ENCODE measurements at regions not wholly inside any gene's neighbourhood (a gene's known extent, or its start where the extent isn't known, plus 50 kb on each side); places are given as distances from the start of the nearest gene placed in this dataset.

DNA sequence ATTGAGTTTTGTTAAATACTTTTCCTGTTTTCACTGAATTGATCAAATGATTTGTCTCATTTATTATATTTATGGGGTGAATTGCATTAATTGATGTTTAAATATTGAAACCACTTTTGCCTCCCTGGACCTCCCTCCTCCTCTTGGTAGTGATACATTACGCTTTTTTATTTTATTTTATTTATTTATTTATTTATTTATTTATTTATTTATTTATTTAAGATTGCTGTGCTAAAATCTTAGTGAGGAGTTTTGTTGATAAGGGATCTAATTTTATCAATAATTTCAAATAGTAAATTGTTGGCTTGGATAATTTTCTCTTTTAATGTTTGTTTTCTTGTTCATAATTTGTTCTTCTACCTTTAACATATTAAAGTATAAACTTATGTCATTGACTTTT lies 1281.0 kb upstream of the NXPH2 start:
- DNase-seq (ENCODE audit: low read depth): no peak

DNA sequence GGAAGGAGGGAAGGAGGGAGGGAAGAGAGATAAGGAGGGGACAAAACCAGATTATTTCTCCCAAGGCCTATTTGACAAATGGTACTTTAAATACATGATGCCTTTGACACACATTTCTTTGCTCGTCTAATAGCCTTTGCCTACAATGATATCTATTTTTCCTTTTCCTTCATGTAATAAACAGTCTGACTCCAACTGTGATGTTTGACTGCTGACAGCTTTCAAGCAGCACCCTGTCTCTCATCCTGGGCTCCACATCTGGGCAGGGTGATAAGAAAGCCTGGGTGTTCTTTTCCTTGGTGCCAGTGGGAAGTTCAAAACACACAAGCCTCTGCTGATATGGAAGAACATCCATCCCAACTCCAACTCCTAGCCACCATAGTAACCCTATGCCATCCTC lies 1277.7 kb upstream of the NXPH2 start:
- DNase-seq (ENCODE audit: low read depth): no peak

DNA sequence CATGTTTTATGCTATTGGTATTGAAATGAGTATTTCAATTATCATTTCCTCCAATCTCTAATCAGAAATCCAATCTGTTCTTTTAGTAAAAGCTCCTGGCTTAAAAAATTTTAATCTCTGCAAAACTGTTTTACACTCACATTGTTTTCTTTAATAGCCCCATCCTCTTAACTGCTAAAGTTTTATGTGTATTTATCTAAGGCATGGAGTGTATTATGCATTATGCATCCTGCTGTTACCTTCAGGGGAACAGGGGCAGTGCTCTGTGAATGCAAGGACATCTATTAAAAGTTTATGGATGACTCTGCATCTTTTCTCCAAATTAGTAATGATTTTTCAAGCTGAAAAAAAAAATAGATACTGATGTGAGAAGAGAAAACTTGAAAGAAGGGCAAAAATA lies 1261.6 kb upstream of the NXPH2 start:
- DNase-seq (ENCODE audit: low read depth): no peak

DNA sequence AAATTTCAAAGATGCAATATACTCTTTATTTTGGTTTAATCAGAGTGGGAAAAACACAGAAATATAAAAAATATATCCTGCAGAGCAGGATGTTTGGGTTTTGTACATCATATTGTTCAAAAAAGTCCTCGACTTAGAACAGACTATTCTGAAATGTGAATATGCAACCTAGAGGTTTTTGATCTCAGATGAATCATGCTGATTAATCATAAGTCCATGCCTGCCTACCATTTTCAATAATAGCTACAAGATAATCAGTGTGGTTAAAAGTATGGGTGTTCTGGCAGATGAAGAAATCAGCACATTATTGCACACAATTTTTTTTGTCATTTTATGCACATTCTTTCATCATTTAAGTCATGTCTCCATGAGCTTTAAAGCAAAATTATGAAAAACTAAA lies 1261.0 kb upstream of the NXPH2 start:
- no peak for DNase-seq (ENCODE audit: low read depth)

DNA sequence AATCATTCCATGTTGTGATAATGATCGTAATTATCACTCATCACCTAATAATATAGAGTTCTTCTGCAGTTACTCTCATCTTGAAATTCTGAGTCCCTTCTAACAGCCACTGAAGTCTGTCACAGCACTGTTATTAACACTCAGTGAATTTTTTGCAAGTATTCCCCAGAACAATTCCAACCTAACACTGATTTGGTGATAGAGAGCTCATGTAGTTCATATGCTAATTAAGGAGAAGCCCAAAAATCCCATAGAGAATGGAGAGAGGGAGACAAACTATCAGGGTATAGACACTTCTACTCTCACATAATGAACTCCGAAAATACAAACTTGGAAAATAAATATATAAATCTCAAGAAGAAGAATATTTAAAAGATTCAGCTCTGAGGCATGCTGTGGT lies 1253.4 kb upstream of the NXPH2 start:
- DNase-seq (ENCODE audit: low read depth): no peak

DNA sequence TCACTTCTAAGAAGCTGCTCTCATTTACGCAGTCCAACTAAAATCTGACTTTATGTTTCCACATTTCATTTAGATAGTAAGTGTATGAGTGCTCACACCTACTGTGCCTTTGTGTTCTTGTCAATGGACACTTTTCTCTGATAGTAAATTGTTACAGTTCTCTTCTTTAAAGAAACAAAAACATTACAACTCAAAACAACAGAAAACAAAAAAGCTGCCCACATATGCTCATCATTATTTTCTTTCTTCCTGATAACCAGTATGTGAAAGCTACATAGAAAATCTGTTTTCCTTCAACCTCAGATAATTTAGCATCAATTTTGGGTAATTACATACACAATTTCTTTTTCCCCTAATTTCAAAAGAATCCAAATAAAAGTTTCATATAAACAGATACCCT lies 1247.8 kb upstream of the NXPH2 start:
- DNase-seq (ENCODE audit: low read depth): no peak

DNA sequence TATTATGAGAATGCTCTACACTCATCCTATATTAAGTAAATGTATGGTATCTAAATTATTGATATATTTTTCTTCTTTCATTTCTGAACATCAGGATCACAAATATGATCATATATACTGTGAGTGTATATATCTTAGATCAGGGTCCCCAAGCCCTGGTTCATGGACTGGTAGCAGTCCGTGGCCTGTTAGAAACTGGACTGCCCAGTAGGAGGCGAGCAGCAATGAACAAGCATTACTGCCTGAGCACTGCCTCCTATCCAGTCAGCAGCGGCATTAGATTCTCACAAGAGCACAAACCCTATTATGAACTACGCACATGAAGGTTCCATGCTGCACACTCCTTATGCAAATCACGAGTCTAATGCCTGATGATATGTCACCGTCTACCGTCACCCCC lies 1247.1 kb upstream of the NXPH2 start:
- no peak for DNase-seq (ENCODE audit: low read depth)

DNA sequence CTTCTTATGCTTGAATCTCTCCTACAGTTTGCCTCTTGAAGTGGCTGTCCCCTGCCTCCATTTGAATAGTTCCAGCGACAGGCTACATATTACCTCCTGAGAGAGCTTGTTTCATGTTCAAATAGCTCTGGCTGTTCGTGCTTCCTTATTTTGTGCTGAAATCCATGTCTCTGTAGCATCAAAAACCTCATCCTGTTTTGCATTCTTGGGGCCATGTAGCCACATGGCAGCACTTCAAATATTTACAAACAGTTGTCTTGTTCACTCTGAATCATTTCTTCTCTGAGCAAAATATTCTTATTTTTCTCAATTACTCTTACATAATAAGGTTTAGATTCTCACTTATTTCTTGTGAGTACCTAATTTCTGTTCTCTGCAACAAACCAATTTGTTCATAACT lies 1243.1 kb upstream of the NXPH2 start:
- DNase-seq (ENCODE audit: low read depth): peak; percentile 10

DNA sequence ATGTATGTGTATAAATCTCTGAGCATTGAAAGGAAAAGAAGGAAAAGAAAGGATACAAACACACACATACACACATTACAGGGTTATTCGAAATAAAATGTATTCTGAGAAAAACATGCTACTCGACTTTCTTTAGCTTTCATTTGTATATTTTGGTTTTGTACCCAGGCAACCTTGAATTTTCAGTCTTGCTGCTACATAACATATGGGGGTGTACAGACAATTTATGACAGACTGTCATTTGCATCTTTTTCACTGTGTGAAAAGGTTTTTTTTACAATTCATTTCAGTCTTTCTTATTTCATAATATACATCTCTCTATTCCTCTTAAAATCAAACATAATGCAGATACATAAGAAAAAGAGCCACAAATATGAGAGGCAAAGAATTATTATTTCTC lies 1238.4 kb upstream of the NXPH2 start:
- DNase-seq (ENCODE audit: low read depth): no peak

DNA sequence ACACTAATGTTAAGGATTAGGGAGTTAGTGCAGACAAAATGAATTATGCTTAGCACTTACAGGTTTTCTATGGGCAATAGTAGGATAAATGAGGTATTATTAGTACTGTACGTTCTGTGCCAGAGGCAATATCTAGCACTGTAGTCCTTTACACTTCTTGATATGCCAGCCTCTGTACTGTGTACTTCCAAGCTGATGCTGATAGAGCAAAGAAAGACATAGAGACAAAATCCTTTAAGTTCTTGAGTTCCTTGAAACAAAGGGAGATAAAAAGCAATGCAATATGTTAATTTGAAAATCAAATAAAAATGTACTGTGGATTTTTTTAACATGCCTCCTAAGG lies 1234.0 kb upstream of the NXPH2 start:
- no peak for DNase-seq (ENCODE audit: low read depth)

DNA sequence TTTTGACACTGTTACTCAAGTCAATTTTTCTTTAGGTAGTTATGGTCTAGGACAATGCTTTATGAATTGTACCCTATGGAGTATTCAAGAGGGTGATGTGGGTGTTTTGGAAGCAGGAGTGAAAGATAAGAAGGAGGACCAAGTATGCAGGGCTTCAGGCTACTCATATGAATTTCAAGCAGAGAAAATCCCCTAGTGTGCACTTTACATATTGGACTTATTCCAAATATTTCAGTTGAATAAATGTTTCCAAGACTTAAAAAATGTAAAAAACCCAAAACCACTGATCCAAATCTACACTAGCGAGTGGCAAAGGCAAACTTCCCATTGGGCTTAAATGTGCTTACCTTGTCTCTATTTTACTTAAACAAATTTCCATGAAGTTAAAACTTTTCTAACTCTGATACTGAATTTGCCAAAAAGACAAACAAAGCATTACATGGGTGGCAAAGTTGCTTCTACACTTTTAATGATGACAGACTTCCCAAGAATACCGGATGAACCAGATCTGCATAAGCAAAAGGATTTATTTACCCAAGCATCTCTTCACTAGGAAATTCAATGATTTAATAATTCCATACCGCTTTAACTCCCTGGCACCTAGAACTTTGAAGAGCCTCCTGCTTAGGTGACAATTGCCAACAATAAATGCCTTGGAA lies 1233.5 kb upstream of the NXPH2 start:
- no peak for DNase-seq (ENCODE audit: low read depth)

DNA sequence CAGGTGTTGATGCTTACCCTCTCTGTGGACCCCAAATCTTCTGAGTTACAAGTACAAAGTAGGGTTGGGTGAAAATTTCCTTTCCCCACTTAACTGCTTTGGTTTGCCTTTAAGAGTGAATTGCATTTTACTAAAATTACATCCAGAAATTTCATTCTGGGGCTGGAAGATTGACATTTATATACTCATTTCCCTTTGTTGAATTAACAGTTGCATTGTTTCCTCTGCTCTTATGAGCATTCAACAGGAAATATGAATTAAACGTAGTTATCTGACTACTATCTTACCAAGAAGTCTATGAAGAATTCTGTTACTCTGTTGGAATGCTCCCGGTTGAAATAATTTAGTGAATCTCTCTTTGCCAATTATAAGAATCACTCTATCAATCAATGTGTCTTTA lies 1231.1 kb upstream of the NXPH2 start:
- DNase-seq (ENCODE audit: low read depth): no peak

DNA sequence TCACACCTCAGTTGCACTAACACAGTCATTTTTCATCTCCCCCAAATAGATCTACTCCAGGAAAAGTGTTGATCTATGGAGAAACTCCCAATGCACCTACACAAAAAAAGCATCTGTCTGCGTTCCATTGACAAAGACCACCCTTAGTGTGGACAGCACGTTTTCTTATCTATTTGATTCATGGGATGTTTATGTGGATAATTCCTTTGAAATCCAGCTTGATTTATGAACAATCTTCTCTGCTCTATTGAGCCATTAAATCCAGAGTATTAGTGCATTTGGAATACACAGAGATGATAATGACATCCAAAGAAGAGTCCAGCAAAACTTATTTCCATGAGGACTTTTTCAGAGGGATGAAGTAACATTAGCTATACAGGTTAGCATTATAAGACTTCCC lies 1221.9 kb upstream of the NXPH2 start:
- no peak for DNase-seq (ENCODE audit: low read depth)

DNA sequence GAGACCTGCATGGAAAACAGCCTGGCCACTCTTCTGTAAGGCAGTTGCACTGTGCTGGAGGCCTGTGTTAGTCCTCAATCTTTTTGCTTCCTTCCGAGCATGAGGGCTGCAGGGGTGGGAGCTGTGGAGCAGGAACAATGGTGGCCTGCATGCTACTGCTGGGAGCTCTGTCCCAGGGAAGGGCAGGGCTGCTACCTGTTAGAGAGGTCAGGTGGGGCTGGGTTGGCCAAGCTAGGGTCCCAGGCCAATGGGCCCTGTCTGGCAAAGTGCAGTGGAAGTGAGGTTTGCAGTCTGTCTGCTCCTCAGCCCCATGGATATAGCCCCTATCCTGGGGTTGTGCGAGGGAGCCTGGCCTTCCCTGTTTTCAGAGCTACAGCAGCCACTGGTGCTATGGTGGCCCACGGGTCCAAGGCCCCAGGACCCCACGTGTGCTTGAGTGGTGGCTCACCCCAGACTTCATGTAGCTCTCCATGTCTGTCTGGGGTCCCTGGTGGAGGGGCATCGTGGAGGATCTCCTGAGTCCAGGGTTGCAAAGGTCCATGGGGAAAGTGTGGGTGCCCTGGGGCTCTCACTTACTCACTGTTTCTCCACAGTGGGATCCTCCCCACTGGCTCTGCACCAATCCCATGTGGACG lies 1212.6 kb upstream of the NXPH2 start:
- DNase-seq (ENCODE audit: low read depth): no peak

DNA sequence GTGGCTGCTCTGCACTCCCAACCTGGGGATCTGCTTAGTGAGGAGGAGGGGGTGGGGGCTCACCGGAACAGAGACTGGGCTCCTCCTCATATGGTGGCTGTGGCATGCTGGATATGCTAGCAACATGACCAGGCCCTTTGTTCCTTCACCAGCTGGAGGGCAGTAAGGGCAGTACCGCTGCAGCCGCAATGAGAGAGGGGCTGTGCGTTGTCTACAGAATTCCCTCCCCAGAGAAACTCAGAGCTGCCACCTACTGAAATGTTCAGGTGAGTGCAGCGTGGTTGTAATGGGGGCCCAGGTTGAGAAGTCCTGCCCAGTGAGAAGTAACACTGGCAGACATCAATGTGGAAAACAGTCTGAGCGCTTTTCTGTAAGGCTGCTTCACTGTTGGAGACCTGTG lies 1211.9 kb upstream of the NXPH2 start:
- no peak for DNase-seq (ENCODE audit: low read depth)

DNA sequence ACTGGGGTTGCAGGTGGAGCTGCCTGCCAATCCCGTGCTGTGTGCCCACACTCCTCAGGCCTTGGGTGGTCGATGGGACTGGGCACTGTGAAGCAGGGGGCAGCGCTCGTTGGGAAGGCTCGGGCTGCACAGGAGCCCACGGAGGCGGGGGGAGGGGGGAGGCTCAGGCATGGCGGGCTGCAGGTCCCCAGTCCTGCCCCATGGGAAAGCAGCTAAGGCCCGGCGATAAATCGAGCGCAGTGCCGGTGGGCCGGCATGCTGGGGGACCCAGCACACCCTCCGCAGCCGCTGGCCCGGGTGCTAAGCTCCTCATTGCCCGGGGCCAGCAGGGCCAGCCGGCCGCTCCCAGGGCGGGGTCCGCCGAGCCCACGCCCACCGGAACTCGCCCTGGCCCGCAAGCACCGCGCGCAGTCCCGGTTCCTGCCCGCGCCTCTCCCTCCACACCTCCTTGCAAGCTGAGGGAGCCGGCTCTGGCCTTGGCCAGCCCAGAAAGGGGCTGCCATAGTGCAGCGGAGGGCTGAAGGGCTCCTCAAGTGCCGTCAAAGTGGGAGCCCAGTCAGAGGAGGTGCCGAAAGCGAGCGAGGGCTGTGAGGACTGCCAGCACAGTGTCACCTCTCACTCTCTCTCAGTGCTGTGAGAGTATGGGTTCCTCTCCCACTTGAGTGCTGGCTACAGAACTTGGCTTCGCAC lies 1210.6 kb upstream of the NXPH2 start:
- no peak for DNase-seq (ENCODE audit: low read depth)

DNA sequence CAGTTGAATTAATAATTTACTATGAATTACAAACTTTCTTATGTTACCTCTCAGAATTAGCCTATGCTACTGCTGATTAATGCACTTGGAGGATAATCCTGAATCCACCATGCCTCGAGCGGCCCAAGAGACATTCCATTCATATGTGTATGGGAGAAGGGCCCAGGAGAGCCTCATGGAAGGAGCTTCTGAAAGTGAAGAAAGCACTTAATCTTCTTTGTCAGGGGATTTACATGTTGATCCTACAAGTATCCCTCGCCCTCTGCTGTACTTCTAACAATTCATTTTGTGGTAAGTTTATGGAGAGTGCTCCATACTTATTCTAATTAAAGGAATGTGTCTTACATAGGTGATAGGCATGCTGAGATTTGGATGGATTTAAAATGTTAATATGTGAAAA lies 1189.1 kb upstream of the NXPH2 start:
- DNase-seq (ENCODE audit: low read depth): no peak

DNA sequence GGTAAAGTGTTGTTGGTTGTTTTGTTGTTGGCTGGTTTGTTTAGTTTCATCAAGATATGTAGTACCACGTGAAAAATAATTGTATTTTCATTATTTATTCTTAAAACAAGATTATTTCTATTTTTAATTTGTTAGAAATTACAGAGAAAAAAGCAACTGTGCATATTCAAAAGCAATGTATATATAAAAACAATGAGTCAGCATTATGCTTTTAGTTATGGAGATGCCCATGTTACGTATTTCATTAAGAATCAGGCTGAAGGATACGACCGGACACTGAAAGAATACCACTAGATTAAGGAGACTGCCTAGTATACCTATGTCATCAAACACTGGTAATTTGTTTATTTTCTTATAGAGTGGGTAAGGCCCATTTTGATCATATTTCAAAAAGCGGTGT lies 1188.4 kb upstream of the NXPH2 start:
- DNase-seq (ENCODE audit: low read depth): no peak

DNA sequence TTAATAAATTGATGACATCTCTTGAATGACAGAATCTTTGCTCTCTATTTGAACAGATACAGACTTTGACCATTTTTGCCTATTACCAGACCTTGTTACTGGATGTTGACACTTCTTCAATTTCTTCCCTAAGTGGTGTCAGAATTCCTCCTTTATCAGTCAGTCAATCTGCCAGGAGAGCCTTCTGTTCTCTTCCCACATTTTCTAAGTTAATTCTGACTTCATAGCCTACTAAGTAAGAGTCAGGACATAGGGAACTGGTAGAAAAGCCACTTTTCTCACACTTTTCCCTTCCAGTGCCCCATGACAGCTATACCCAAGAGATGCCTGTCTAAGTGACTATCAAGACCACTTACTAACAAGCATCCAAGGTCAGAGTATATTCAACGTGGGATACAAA lies 1187.5 kb upstream of the NXPH2 start:
- no peak for DNase-seq (ENCODE audit: low read depth)

DNA sequence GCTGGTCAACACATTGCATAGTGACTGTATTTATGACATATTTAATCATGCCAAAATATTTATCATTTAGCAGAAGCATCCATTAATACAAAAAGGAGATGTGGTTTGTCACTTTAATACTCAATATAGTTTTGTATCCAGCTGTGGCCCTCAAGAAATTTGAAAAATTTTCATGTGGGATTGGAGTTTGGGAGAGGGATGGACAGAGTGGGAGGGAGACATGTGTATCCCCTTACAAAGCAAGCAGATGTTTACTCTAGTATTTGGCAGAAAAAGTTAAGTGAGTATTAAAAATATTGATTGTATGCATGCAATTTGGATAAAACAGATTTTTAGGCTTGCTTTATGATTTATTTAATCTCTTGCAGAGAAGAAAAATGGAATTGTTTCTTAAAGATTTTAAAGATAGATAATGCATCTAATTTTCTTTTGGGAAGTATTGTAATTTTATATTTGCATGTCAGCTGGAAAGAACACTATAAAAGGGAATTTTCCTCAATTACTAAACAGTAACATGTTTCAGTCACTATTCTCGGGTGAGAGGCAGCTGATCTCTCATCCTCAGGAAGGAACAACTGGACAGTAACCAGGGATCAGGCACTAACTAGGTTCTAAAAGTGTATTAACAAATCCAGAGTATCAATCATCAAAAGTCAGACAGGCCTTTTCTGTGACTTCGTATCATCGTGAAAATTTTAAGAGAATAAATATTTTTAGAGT lies 1184.7 kb upstream of the NXPH2 start:
- DNase-seq (ENCODE audit: low read depth): no peak

DNA sequence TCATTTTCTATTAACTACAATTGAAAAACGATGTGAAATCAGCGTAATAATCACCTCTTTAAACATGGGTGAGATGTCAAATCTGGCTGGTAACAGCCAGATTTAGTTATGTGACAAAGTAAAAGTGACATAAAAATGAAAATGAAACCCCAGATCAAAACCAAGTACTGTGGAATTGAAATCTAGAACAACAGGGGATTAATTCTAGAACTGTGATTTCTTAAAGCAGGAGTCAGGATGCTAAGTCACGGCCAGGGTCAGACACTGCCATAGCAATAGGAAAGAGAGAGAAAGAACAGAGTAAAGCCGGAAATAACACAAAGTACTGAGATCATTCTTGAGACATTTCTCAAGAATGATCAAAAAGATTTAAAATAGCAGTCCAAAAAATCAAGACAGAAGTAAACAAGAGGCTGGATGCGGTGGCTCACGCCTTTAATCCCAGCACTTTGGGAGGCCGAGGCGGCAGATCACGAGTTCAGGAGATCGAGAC lies 1183.7 kb upstream of the NXPH2 start:
- DNase-seq (ENCODE audit: low read depth): no peak

DNA sequence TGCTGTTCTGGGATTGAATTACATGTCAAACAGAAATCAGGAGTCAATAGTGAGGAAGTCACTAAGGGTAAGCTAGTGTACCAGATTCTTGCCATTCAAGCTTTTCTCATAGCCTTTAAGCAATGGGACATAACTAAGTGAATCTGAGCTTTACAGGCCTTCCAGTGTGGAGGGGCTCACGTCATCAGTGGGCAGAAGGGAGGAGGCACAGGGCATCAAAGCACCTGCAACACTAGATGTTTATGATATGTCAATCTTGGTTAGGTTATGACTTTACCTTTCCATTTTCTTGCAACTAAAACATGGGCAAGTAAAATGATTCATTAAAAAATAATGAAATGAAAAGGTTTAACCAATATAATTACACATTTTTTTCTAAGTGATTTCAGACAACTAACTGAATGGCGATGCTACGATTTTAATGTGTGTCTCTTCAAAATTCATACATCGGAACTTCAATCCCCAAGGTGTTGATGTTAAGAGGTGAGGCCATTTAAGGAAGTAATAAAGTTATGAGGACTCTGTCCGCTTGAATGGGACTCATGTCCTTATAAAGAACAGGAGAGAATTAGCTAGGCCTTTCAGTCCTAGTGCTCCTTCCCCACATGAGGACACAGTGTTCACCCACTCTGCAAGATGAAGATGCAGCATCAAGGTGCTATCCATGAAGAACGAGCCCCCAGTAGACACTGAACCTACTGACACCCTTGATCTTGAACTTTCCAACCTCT lies 1169.2 kb upstream of the NXPH2 start:
- DNase-seq (ENCODE audit: low read depth): no peak
